ENCODE measurements at regions not wholly inside any gene's neighbourhood (a gene's known extent, or its start where the extent isn't known, plus 50 kb on each side); places are given as distances from the start of the nearest gene placed in this dataset.

- TF ChIP-seq FOS (IDR thresholded peaks at IDR 0.05; ENCODE audit: borderline replicate concordance, extremely low read depth, insufficient read length): no peak
- no peak for TF ChIP-seq RBBP5 (conservative IDR thresholded peaks at IDR 0.05)
- TF ChIP-seq GABPA (IDR thresholded peaks at IDR 0.05; ENCODE audit: low read depth): no peak
Measured at GRCh38 chrX:137227151-137227550, 193.4 kb upstream of the GPR101 start.
